Ureter (tissue), 1 donor: ENCODE measurements at regions not wholly inside any gene's neighbourhood (a gene's known extent, or its start where the extent isn't known, plus 50 kb on each side); places are given as distances from the start of the nearest gene placed in this dataset.

Experiments
- DNase-seq: peaks from one replicate; pipeline ENCODE4 v3.0.0-alpha.2; 2020; ENCODE audit warnings: low spot score
- donor health status: DM: yes; HTN: yes; CAD: no.

GRCh38 chr4:41389356-41389755 lies 132.6 kb downstream of the UCHL1 start:
- DNase-seq, result no peak

GRCh38 chr4:41390661-41391060 lies 133.9 kb downstream of the UCHL1 start:
- no peak for DNase-seq

- DNase-seq, result no peak
Observed at GRCh38 chr4:41391271-41391670, 134.5 kb downstream of the UCHL1 start.

- no peak for DNase-seq
Observed at GRCh38 chr4:41394481-41394894, 137.8 kb downstream of the UCHL1 start.

GRCh38 chr4:41396214-41396613 lies 139.5 kb downstream of the UCHL1 start:
- no peak for DNase-seq

GRCh38 chr4:41396869-41397268 lies 140.1 kb downstream of the UCHL1 start:
- DNase-seq, result no peak

GRCh38 chr4:41399231-41399630 lies 138.7 kb upstream of the LIMCH1 start:
- DNase-seq, result no peak

- DNase-seq, result no peak
Observed at GRCh38 chr4:41400296-41400695, 137.7 kb upstream of the LIMCH1 start.

GRCh38 chr4:41405464-41406112 lies 132.4 kb upstream of the LIMCH1 start:
- DNase-seq, result no peak

GRCh38 chr4:41406113-41406516 lies 131.8 kb upstream of the LIMCH1 start:
- no peak for DNase-seq

GRCh38 chr4:41408150-41408549 lies 129.8 kb upstream of the LIMCH1 start:
- no peak for DNase-seq

- DNase-seq, result no peak
Observed at GRCh38 chr4:41408859-41409593, 128.9 kb upstream of the LIMCH1 start.

GRCh38 chr4:41409594-41409895 lies 128.4 kb upstream of the LIMCH1 start:
- DNase-seq, result no peak

GRCh38 chr4:41410049-41410448 lies 127.9 kb upstream of the LIMCH1 start:
- no peak for DNase-seq

GRCh38 chr4:41413670-41414411 lies 124.1 kb upstream of the LIMCH1 start:
- no peak for DNase-seq

- DNase-seq, result no peak
Observed at GRCh38 chr4:41414412-41414779, 123.6 kb upstream of the LIMCH1 start.

GRCh38 chr4:41418444-41418843 lies 119.5 kb upstream of the LIMCH1 start:
- DNase-seq, result no peak

- no peak for DNase-seq
Observed at GRCh38 chr4:41420541-41420940, 117.4 kb upstream of the LIMCH1 start.

GRCh38 chr4:41423117-41423516 lies 114.8 kb upstream of the LIMCH1 start:
- no peak for DNase-seq

- no peak for DNase-seq
Observed at GRCh38 chr4:41424522-41424921, 113.4 kb upstream of the LIMCH1 start.

- DNase-seq, result no peak
Observed at GRCh38 chr4:41425650-41426049, 112.3 kb upstream of the LIMCH1 start.

- DNase-seq, result no peak
Observed at GRCh38 chr4:41426539-41426938, 111.4 kb upstream of the LIMCH1 start.

GRCh38 chr4:41427306-41427882 lies 110.6 kb upstream of the LIMCH1 start:
- DNase-seq, result no peak
